T47D (cell line): ENCODE measurements at regions not wholly inside any gene's neighbourhood (a gene's known extent, or its start where the extent isn't known, plus 50 kb on each side); places are given as distances from the start of the nearest gene placed in this dataset.
"Not testable (repeated sequence)": the region's sequence is repeated elsewhere in the genome, so short reads cannot be mapped to it uniquely, and the experiment has no call there.

ENCODE experiments used
- DNase-seq, 2 experiments: peaks; one replicate each; pipeline versions ENCODE4 v3.0.0 to v3.0.0-alpha.2; 2011 to 2012; ENCODE audit warnings: low read depth in 1 of 2, low spot score in 1 of 2
- JUND ChIP-seq: IDR thresholded peaks from 2 replicates; pipeline ENCODE4 v1.6.1; 2012; ENCODE audit warnings: low read depth
- in situ Hi-C: cut with HindIII; loops from 2 replicates; pipeline ENCODE4 v1.10.0; 2016; ENCODE audit warnings: low sequenced_read_pairs, low pct_unique_long_range_greater_than_20kb

GRCh38 chr20:29031262-29031982, 2226.0 kb upstream of the DEFB115 start:
- DNase-seq, in situ Hi-C loops: not testable (repeated sequence)

- DNase-seq = peak; percentile 4 to 35
- in situ Hi-C loops = not testable (repeated sequence)
Measured at GRCh38 chr20:29044239-29044638, 2213.2 kb upstream of the DEFB115 start.

- in situ Hi-C loops = not testable (repeated sequence)
- DNase-seq = peak in 1 of 2 experiments; percentile 83
Measured at GRCh38 chr20:29050008-29050606, 2207.4 kb upstream of the DEFB115 start.

DNA sequence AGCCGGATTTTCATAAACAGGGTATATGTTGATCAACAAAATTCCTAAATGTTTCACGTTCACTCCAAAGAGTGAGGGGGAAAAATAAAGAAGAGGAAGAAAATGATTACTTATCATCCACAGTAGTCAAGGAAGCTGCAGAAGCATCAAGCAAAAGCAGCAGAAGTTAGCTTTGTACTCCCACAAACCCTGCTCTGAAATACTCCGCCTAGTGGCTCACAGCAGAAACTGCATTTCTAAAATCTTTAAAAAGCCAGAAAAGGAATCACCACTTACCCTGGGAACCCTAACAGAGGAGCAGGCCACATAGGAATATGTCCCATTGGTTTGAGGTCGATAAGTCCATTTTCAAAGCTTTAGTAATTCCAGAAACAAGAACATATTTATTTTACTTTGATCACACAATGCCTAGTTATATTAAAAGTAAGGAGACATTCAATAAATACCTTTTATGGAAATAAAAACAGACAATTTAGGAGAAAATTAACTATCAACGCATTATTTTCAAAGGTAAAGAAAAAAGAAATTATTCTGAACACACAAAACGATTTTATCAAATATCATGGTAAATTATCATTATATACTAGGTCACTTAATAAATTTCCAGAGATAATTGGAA, 2199.5 kb upstream of the DEFB115 start:
- peak in 1 of 2 experiments; percentile 50 for DNase-seq
- in situ Hi-C loops = not testable (repeated sequence)

DNA sequence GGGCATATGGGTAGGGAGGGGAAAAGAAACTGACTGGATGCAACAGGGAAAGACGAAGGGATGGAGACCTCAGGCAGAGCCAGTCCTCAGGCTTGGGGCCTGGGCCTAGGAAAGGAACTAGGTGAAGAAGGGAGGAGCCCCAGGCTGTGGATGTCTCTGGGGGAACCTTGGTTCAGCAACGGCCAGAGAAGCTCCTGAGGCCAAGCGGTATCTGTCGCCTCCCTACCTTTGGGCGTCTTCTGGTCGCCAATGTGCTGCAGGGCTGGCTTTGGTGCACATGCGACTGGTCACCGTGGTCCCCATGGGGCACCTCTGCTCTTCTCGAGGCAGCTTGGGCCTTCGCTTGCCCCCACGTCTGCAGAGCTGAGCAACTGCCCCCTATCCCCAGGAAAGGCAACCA, 2195.0 kb upstream of the DEFB115 start:
- DNase-seq, in situ Hi-C loops: not testable (repeated sequence)

DNA sequence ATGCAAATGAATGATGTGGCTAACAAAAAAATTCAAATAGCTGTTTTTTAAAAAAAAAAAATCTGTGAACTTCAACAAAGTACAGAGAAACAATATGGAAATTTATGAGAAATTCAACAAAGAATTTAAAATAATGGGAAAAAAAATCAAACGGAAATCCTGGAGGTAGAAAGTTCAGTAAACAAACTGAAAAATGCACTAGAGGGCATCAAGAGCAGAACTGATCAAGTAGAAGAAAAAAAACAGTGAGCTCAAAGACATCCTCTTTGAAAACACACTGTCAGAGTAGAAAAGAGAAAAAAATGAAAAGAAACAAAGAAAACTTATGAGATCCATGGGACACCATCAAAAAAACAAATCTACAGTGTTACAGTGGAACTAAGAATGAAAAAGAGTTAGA, 2191.1 kb upstream of the DEFB115 start:
- in situ Hi-C loops, DNase-seq: not testable (repeated sequence)

- in situ Hi-C loops, DNase-seq: not testable (repeated sequence)
Measured at GRCh38 chr20:29073640-29074039, 2183.8 kb upstream of the DEFB115 start.

- in situ Hi-C loops = no loop called here
- DNase-seq = peak; percentile 78 to 98
- TF ChIP-seq JUND = no peak
Measured at GRCh38 chr20:29079769-29080690, 2177.4 kb upstream of the DEFB115 start.

DNA sequence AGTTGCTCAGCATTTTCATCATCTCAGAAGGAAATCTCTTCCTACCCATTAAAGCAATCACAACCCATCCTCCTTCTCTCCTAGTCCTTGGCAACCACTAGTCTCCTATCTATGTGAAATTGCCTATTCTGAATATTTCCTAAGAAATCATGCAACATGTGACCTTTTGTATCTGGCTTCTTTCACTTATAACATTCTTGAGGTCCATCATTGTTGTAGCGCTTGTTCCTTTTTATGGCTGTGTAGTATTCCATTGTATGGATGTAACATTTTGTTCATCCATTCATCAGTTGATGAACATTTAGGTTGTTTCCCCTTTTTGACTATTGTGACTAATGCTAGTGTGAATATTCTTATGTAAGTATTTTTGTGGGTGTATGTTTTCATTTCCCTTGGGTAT, 2175.8 kb upstream of the DEFB115 start:
- in situ Hi-C loops, DNase-seq: not testable (repeated sequence)

DNA sequence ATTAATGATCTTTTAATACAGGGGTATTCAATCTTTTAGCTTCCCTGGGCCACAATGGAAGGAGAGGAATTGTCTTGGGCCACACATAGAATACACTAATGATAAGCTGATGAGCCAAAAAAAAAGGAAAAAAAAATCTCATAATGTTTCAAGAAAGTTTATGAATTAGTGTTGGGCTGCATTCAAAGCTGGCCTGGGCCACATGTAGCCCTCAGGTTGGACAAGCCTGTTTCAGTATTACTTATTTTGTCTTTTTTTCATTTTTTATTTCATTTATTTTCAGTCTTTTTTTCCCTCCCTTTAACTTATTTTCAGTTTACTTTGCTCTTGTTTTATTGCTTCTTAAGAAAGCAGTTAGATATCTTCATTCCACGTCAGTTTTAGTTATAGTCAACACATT, 2171.8 kb upstream of the DEFB115 start:
- in situ Hi-C loops = no loop called here

DNA sequence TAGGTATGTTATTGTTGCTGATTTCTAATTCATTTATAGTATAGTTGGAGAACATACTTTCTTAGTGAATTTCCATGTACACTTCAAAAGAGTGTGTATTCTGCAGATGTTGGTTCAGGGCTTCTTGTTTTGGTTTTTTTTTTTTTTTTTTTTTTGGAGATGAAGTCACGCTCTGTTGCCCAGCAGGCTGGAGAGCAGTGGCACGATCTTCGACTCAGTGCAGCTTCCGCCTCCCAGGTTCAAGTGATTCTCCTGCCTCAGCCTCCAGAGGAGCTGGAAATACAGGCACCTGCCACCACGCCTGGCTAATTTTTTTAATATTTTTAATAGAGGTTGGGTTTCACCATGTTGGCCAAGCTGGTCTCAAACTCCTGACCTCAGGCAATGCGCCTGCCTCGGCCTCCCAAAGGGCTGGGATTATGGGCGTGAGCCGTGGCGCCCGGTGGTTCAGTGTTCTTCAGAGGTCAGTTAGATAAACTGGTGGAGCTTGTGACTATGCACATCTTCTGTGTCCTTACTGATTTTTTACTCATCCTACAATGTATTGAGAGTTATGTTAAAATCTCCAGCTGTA, 2171.2 kb upstream of the DEFB115 start:
- DNase-seq, in situ Hi-C loops: not testable (repeated sequence)

More for the DNA sequence above, 2171.8 kb upstream of the DEFB115 start:
- no peak for DNase-seq
- TF ChIP-seq JUND = no peak

DNA sequence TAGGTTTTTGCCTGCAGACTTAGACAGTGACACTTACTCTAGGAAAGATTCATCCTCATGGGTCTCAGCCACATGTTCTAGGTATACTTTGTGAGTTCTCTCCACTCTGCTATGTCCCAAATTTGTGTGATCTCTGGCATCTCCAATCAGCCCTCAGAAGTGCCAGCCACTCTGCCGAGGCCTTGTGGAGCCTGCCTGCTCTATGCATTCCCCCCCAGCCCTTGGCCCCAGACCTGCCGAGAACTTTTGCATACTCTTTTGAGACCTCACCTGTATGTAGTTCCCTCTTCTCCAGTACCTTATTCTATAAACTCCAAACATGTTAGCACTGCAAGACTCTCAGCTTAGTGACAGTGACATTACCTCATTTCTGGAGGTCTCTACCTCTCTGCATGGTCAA, 2170.5 kb upstream of the DEFB115 start:
- no peak for TF ChIP-seq JUND
- in situ Hi-C loops = no loop called here
- DNase-seq = no peak

DNA sequence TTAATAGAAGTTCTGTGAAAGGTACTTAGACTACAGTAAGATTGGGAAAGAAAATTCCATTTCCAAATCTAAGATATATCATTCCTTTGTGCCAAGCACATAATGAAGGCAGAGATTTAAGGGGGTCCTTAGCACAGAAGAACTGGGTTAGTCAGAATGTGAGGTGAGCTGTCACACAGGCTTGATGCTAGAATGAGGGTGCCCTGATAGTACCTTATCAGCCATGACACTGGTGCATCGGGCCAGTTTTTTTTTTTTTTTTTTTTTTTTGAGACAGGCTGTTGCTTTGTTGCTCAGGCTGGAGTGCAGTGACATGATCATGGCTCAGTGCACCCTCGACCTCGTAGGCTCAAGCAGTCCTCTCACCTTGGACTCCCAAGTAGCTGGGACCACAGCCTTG, 2169.6 kb upstream of the DEFB115 start:
- in situ Hi-C loops, DNase-seq: not testable (repeated sequence)

- DNase-seq = peak in 1 of 2 experiments; percentile 39
- in situ Hi-C loops = not testable (repeated sequence)
Measured at GRCh38 chr20:29088472-29088871, 2169.0 kb upstream of the DEFB115 start.

DNA sequence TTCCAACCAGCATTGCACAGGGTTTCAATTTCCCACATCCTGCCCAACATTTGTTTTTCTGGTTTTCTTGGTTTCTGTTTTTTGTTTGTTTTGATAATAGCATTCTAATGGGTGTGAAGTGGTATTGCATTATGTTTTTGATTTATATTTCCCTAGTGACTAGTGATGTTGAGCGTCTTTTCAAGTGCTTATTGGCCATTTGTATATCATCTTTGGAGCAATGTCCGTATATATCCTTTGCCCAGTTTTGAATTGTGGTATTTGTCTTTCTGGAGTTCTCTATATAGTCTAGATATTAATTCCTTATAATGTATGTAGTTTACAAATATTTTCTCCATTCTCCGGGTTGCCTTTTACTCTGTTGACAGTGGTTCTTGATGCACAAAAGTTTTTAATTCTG, 2168.1 kb upstream of the DEFB115 start:
- DNase-seq, in situ Hi-C loops: not testable (repeated sequence)

GRCh38 chr20:29093958-29094357, 2163.5 kb upstream of the DEFB115 start:
- DNase-seq, in situ Hi-C loops: not testable (repeated sequence)

GRCh38 chr20:29096695-29097094, 2160.8 kb upstream of the DEFB115 start:
- in situ Hi-C loops, DNase-seq: not testable (repeated sequence)
